ENCODE measurements at regions not wholly inside any gene's neighbourhood (a gene's known extent, or its start where the extent isn't known, plus 50 kb on each side); places are given as distances from the start of the nearest gene placed in this dataset.

DNA sequence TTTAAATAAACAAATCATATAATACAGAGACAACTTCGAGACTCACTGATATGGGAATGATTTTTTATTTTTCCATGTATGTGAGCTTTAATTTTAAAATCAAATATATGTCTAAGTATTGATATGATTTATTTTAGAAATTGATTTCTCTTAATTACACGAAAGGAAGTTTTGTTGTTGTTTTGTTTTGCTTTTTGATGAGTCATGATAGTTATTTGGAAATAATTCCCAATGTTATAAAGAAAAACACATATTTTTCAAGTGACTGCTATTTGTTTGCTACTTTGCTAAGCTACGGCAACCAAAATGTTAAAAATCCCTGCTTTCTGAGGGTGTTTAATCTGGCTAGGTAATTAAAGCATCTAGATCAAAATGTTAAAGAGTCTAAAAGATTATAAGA lies 2139.4 kb upstream of the TENM3 start:
- DNase-seq (ENCODE audit: low read depth): no peak
- TF ChIP-seq, protein P1, sequence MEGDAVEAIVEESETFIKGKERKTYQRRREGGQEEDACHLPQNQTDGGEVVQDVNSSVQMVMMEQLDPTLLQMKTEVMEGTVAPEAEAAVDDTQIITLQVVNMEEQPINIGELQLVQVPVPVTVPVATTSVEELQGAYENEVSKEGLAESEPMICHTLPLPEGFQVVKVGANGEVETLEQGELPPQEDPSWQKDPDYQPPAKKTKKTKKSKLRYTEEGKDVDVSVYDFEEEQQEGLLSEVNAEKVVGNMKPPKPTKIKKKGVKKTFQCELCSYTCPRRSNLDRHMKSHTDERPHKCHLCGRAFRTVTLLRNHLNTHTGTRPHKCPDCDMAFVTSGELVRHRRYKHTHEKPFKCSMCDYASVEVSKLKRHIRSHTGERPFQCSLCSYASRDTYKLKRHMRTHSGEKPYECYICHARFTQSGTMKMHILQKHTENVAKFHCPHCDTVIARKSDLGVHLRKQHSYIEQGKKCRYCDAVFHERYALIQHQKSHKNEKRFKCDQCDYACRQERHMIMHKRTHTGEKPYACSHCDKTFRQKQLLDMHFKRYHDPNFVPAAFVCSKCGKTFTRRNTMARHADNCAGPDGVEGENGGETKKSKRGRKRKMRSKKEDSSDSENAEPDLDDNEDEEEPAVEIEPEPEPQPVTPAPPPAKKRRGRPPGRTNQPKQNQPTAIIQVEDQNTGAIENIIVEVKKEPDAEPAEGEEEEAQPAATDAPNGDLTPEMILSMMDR (conservative IDR thresholded peaks at IDR 0.05; ENCODE audit: low read depth, low read length): no peak
- H3K4me3 ChIP-seq (ENCODE audit: low read length): no peak overlapping the region

DNA sequence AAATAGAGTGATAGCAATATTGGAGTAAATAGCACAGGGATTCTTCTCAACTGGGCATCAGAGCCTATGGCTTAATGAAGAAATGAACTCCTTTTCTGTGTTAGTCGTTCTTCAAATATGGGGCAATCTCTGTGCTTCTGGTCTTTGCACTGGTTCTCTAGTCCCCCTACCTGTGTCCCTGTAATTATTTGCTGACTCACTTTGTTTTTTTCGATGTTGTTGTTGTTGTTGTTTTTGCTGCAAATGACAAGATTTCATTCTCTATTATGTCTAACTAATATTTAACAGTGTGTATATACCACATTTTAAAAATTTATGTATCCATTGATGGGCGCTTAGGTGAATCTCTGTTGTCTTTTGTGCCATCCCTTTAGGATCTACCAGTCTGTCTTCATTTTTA lies 2137.8 kb upstream of the TENM3 start:
- TF ChIP-seq, protein P1 (conservative IDR thresholded peaks at IDR 0.05; ENCODE audit: low read depth, low read length): no peak
- DNase-seq (ENCODE audit: low read depth): no peak
- H3K4me3 ChIP-seq (ENCODE audit: low read length): no peak overlapping the region

DNA sequence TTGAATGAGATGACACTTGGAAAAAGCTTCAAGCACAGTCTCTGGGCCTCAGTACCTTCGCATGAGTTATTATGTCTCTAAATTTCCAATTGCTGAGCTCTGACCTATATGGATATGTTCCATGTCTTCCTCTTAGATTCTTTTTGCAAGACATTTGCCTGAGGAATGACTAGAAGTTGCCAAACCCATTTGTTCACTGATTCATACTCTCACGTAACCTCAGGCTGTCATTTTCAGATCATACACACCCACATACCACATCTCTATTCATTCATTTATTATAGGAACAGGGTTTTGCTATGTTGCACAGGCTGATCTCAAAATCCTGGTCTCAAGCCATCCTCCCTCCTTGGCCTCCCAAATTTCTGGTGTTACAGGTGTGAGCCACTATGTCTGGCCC lies 2137.1 kb upstream of the TENM3 start:
- no peak for DNase-seq (ENCODE audit: low read depth)
- no peak overlapping the region for H3K4me3 ChIP-seq (ENCODE audit: low read length)
- TF ChIP-seq, protein P1 (conservative IDR thresholded peaks at IDR 0.05; ENCODE audit: low read depth, low read length): no peak

DNA sequence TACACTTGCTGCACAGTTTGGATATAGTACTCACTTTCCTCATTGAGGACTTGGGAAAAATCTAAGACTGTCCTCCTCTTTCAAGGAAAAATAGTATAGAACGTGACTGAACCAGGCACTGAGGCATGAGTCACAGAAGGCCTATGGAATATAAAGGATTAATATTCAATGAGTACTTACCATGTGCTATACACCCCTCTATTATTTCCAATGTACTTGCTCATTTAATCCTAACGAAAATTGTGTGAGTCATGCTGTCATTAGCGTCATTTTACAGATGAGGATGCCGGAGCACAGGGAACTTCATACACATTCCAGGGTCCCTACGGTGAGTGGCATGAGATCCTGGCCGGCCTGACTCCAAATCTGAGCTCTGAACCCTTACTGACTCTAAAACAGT lies 2136.2 kb upstream of the TENM3 start:
- TF ChIP-seq, protein P1 (conservative IDR thresholded peaks at IDR 0.05; ENCODE audit: low read depth, low read length): no peak
- DNase-seq (ENCODE audit: low read depth): peak; percentile 26
- no peak overlapping the region for H3K4me3 ChIP-seq (ENCODE audit: low read length)

DNA sequence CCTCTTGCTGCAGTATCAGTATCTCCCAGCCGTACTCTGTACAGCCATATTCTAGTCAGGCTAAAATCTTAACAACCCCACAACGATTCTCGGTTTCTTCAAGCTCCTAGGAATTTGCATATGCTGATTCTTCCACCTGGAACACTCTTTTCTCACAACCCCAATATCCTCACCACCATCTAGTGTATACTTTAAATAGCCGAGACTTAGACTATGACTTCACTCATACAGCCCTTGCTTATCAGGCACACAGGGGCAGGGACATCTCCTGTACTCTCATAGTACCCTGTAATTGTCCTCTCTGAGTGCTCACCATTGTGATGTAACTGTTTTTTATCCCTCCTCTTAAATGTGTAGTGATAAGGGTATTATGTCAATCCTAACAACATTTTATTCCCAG lies 2126.4 kb upstream of the TENM3 start:
- DNase-seq (ENCODE audit: low read depth): no peak
- H3K4me3 ChIP-seq (ENCODE audit: low read length): no peak overlapping the region
- TF ChIP-seq, protein P1 (conservative IDR thresholded peaks at IDR 0.05; ENCODE audit: low read depth, low read length): no peak

DNA sequence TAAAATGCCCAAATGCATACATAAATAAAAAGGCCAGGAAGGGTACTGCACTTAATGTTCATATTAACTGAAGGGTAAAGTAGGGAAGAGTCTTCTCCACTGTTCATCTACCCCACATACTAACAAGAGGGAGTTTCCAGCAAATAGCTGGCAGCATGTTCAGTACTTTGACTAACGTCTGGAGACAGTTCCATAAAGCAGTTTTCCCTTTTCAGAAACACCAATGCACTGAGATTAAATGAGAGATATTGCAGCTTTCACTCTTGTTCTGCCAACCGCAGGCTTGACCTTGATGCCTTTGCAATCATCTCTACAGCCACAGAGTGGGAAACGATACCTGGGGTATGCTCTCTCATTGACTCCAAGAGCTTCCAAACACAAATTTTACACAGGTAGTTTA lies 2123.1 kb upstream of the TENM3 start:
- TF ChIP-seq, protein P1 (conservative IDR thresholded peaks at IDR 0.05; ENCODE audit: low read depth, low read length): no peak
- no peak for DNase-seq (ENCODE audit: low read depth)
- no peak overlapping the region for H3K4me3 ChIP-seq (ENCODE audit: low read length)

DNA sequence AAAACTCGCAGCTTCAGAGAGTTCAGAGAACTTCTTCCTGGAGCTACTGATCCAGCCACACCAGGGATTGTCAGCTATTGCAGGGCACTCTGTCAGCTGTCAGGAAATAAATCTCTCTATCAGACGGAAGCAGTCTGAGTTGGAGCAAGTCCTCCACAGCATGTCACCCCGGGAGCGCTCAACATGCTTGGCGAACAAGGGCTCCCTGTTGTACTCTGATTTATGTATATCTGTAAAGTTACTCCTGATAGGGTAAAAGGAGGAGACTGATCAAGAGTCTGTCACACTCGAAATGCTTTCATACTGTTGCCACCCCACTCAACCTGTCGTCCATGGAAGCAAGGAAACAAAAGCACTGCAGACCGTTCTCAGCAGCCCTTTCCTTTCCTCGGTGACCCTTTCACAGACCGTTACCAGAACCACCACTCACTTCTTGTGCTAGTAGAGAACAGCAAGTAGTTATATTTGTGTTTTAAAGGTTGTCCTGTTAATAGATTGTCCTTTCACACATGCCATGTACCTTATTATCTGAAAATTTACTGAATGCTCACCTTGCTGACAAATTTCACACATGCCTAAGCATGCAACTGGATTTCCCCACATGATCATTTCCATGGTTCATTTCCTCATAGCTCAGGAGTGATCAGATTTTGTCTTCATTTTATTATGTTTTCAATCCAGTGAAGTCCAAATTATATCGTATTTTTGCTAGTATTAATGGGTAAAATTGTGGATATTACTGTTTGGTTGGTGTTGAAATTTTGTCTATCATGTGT lies 2108.9 kb upstream of the TENM3 start:
- TF ChIP-seq, protein P1 (conservative IDR thresholded peaks at IDR 0.05; ENCODE audit: low read depth, low read length): no peak
- no peak overlapping the region for H3K4me3 ChIP-seq (ENCODE audit: low read length)
- no peak for DNase-seq (ENCODE audit: low read depth)

Data from retinal pigment epithelial cell (primary cell).